SW 1271 (cell line): ENCODE measurements at regions not wholly inside any gene's neighbourhood (a gene's known extent, or its start where the extent isn't known, plus 50 kb on each side); places are given as distances from the start of the nearest gene placed in this dataset.

Experiments
- DNase-seq, 2 experiments: peaks; one replicate each; lab custom pipeline; 2025; lab: John Stamatoyannopoulos, UW

DNA sequence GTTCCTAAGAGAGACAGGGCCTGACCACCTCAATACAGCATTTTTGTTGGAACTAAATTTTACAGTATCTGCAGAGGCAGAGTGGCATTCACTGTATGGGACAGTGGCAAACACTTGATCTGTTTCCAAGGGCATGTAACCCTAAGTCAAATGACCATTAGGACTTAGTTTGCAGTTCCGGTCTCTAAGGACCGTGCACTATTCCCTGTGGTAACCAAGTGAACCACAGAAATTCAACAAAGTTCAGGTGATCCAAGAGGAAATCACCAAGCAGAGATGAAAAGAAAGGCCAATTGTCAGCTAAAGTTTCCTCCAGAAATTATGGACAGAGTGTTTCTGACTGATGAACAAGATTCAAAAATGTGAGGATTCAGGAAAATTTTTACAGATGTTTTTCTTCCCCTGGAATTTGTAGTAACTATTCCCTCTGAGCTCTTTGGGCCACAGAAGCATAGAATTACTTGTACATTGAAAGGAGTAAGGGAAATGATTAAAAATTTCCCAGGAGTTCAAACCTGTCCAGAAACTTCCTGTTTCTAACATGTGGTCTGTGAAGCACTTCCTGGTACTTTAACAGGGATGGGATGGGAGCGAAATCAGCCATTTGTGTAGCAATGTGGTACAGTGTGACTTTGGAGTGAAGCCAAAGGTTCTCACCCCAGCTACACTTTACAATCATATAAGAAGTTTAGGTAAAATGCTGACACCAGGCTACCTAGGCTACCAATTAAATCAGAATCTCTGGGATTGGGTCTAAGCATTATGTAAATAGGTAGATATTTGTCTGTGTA lies 266.1 kb upstream of the MAP3K1 start:
- no peak for DNase-seq

DNA sequence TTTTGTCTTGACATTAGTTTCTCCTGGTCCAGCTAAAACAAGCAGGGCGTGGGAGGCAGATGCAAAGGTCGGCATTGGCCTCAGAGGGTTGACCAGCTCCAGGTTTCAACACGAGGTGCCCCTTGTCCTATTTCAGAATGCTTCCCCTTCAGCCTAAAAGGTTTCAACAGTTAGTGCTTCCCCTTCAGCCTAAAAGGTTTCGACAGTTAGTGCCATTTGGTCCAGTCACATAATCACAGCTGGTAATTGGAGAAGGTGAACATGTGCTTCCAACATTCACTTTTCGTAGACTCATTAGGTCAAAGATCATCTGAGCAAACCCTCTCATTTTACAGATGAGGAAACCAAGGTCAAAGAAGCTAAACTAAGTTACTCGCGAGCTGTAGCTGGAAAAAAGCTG lies 270.3 kb upstream of the MAP3K1 start:
- DNase-seq: no peak

- DNase-seq: no peak
Measured at GRCh38 chr5:56543441-56544388, 271.6 kb upstream of the MAP3K1 start.

- DNase-seq: no peak
Measured at GRCh38 chr5:56540266-56540665, 275.1 kb upstream of the MAP3K1 start.

DNA sequence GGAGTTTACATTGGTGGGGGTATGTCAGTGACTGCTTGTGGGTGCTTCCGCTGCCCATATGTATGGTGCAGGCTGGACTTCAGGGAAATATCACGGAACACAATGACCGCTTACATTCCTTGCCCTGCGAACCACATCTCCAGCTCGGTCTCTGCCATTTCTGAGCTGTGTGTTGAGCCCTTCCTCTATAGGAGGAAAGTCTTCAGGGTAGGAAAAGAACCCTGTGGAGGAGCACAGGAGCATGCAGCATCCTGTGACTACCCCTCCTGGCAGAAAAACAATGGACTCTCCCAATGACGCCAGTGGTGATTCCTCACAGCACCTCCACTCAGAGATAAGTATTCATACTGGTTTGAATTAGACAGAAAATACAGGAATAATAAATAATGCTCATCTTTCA lies 276.8 kb upstream of the MAP3K1 start:
- no peak for DNase-seq

- DNase-seq: no peak
Measured at GRCh38 chr5:56535347-56535746, 280.0 kb upstream of the MAP3K1 start.

- DNase-seq: no peak
Measured at GRCh38 chr5:56534102-56534829, 281.1 kb upstream of the MAP3K1 start.

DNA sequence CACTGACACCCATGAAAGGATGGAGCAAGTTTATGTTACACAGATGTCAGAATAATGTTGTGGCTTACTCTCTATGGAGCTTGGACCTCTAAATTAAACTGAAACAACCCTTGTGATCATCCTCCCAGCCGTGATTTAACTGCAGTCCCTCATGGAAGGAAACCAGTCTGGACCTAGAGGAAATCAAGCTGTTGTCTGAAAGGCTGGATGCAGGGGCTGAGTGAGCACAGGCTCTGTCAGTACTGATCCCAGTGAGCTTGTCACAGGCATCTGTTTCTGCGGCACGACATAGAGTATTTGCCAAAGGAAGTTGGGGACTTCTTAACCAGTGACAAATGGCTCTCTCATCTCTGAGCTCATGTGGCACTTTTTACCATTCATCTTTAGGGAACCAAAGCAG lies 282.9 kb upstream of the MAP3K1 start:
- DNase-seq: no peak

DNA sequence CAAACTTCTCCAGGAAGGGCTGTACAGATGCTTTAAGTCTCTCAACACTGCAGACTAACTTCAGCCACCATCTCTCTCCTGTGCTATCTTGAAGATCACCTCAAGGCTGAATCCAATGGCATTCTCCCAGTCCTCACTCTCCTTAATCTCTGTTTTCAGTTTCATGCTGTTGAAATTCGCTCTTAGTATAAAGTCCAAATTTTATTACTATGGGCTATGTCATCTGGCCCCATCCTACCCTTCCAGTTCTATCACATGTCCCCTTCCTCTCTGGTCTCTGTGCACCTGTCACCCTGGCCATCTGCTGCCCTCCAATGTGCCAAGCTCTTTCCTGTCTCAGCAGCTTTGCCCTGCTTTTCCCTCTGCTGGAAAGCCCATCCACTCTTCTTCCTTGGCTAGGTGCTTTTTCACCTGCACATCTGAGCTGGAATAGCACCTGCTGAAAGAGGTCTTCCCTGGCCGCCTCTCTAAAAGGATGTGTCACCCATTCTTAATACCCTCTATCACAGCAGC lies 284.7 kb upstream of the MAP3K1 start:
- DNase-seq: no peak

DNA sequence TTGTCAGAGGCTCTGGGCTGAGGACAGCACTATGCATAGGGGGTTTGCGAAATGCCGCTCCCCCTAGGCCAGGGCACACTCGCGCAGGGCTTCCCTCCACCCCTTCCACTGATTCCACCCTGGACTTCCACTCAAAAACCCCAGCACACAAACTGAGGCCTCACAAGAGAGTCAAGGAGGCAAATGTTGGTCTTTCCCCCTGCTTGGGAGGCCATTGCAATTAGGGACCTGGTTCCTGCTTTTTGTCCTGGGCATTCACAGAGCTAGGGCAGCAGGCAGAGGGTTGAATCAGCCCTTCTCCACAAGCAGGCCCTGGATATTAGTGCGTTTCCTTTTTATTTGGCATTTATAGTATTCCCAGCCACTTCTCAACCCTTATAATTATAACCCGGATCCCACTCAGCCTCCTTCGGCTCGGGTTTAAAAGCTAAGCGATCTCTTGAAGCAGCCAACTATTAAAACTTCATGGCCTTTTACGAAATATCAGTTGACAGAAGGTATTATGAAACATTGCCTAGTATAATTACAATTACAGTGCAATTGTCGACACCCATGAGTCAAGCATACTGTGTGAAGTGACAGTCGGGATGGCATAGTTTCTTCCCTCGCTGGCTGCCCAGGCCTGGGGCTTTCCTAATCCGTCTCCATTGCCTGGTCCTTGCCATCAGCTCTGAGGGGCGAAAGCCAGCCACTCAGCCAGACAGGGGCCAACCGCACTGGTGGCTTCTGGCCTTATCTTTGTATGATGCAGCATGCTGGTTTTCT lies 285.5 kb upstream of the MAP3K1 start:
- no peak for DNase-seq

DNA sequence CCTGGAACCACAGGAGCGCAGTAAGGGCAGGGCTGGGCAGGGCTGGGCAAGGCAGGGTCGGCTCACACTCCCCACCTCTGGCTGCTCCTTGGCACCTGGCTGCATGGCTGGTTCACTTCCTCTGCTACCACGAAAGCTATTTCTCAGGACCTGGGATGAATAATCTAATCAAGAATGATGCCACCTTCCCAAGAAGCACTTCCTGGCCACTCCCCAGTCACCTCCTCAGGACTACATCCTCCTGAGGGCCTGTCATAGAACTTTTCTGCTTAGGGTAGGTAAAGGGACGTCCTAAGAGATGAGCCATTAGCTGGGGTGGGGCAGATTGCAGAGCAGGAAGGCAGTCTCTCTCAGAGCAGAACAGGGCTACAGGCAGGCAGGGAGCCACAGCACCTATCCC lies 288.2 kb upstream of the MAP3K1 start:
- no peak for DNase-seq

GRCh38 chr5:56525113-56525512 lies 290.2 kb upstream of the MAP3K1 start:
- no peak for DNase-seq

GRCh38 chr5:56523790-56524575 lies 290.9 kb upstream of the ANKRD55 start:
- DNase-seq: no peak

DNA sequence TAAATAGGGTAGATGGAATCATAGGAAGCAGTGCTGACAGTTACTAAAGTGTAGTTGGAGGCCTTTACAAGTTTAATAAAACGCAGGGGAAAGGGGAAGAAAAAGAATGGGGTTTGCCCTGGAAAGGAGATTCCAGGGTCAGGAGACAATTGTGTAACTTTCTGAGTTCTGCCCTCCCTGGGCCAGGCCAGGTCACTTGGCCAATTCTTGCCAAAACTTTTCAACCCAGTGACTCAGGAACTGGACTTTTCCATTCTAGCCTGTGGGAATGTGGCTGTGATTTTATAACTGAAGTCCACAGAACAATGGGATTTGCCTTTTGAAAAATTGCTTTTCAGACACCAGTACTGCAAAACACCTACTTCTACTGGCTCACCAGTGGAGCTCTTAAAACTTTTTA lies 289.8 kb upstream of the ANKRD55 start:
- DNase-seq: no peak

DNA sequence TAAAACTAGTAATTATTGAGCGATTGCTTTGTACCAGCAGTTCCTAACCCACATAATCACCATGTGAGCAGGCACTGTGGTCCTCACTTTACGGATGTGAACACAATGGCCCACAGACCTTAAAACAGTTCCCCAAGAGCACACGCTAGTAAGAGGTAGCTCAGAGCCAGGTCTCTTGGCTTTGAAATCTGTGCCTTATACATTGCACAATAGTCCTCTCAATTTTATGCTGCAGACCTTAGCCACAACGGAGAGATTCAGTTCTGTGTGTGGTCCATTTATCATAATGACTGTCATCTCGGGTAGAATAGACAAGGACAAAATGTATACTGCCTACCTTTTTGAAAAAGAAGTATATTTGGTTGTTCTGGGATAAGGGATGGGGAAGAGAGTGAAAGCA lies 289.0 kb upstream of the ANKRD55 start:
- DNase-seq: no peak

DNA sequence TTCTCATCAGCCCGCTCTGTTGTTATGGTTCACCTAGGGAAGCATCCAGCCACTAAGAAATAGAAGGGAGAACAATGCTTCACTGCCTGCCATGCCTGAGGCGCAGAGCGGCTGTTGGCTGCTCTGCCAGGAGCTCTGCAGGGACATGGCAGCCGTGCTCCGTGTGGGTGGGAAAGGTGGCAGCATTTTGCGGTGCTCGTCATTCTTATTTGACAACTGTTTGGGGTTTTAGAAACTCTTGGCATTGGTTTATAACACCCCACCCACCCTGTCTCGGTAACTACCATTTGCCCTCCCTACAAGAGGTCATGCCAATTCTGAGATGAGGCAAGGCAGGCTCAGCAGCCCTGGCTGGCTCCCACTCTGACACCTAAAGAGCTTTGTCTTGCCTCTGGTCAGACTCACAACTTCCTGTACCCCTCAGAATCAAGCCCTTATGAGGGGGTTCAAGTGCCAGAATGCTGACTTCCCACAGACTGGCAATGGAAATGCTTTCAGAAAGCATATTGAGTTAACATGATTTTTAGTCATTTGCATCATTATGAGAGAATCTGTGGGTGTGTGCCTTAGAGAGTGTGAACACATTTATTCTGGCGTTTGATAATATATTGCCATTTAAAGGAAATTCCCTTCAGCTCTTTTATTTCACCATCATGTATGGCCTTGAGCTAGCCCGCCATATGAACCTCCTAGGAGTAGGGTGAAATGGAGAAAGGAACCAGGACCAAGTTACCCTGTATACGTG lies 288.0 kb upstream of the ANKRD55 start:
- no peak for DNase-seq

GRCh38 chr5:56518820-56519219 lies 285.7 kb upstream of the ANKRD55 start:
- no peak for DNase-seq

DNA sequence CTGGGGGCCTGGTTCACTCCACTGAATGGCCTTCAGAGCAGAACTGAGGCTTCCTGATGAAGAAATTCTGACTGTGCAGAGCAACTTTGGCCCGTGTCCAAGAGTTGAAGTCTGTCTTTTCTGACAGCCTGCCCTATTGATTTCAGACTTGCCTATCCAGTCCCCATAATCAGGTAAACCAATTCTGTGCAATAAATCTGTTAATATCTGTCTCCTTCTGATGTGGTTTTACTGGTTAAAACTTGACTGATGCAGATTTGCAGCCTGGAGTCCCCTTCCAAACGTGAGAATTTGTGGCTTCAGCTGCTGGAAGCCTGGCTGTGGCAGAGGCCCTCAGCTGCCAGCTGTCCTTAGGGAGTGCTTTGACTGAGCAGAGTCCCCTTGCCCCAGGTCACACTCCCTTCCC lies 283.9 kb upstream of the ANKRD55 start:
- DNase-seq: no peak

GRCh38 chr5:56516441-56516840 lies 283.3 kb upstream of the ANKRD55 start:
- no peak for DNase-seq

DNA sequence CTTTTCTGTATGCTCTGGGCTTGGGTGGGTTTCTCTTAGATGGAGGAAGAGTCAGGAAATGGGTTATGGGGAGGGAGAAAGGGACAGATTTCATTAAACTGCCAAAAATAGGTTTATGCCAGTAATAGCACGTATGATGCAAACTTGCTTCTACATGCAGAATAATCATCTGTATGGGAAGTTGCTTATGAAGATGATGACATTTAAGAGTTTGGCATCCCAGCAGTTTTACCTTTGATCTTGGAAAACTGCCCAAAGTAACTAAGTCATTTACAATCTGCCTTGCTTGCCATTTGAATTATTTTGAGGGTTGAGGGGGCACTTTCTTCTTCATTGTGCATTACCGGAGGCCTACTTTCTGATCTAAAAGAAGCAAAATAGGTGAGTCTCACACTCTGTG lies 282.9 kb upstream of the ANKRD55 start:
- no peak for DNase-seq
